Kidney epithelial cell (primary cell): ENCODE measurements at regions not wholly inside any gene's neighbourhood (a gene's known extent, or its start where the extent isn't known, plus 50 kb on each side); places are given as distances from the start of the nearest gene placed in this dataset.

Experiments
- DNase-seq: peaks from one replicate; pipeline ENCODE4 v3.0.0-alpha.2; 2010; ENCODE audit warnings: low read depth
- H3K27me3 ChIP-seq: 2 replicates; pipeline ENCODE4 v1.6.0; 2011; ENCODE audit warnings: low read length; ENCODE audit not compliant: control insufficient read depth, insufficient read depth
- H3K36me3 ChIP-seq: 2 replicates; pipeline ENCODE4 v1.5.1; 2011; ENCODE audit warnings: low read length; ENCODE audit not compliant: control insufficient read depth, insufficient read depth
- H3K4me3 ChIP-seq: 2 replicates; pipeline ENCODE4 v1.5.1; 2011; ENCODE audit warnings: low read depth, mild to moderate bottlenecking, control low read depth, low read length
- CTCF ChIP-seq: IDR thresholded peaks from 2 replicates; pipeline ENCODE4 v1.5.1; 2011; ENCODE audit warnings: mild to moderate bottlenecking, moderate library complexity, low read length, control low read depth, inconsistent platforms; ENCODE audit not compliant: insufficient read depth, poor library complexity, severe bottlenecking

GRCh38 chr19:32197896-32198882 lies 147.2 kb upstream of the ZNF507 start:
- H3K36me3 ChIP-seq = no peaks in the 10 kb centered on the region
- DNase-seq = no peak
- H3K27me3 ChIP-seq = no peaks in the 10 kb centered on the region
- no peak overlapping the region for H3K4me3 ChIP-seq
- TF ChIP-seq CTCF = no peak

DNA sequence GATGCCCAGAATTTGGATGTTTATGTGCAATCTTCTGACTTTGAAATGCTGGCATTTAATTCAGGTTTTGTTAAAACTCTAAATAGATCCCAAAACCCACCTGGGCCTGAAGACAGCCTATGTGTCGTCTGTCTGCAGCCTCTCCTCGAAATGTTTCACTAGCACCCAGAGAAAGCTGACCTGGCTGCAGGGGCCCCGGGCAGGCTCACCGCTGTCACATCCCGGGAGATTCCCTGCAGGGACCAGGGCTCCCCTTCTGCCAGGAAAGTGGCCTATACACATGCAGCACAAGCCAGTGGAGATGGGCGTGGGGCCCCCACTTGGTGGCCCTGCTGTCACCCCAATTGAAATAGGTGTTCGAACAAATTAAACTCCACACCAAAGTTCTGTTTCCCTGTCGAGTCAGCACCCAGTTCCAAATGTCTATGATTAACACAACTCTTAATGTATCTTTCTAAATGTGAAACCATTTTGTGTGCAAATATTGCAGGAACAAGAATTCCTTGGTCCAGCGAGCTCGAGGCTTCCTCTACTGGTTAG lies 145.8 kb upstream of the ZNF507 start:
- no peak for DNase-seq
- no peak for TF ChIP-seq CTCF

GRCh38 chr19:32200312-32201038 lies 144.9 kb upstream of the ZNF507 start:
- no peak for DNase-seq
- H3K4me3 ChIP-seq = no peak overlapping the region
- H3K36me3 ChIP-seq = no peaks in the 10 kb centered on the region
- no peak for TF ChIP-seq CTCF
- H3K27me3 ChIP-seq = no peaks in the 10 kb centered on the region

More for the DNA sequence above, 145.8 kb upstream of the ZNF507 start:
- no peaks in the 10 kb centered on the region for H3K36me3 ChIP-seq
- H3K4me3 ChIP-seq = no peak overlapping the region
- H3K27me3 ChIP-seq = no peaks in the 10 kb centered on the region

- Histone ChIP-seq H3K27me3 (no peaks in the 10 kb centered on the region), H3K36me3 (no peaks in the 10 kb centered on the region), H3K4me3 (no peak overlapping the region)
- DNase-seq = no peak
- TF ChIP-seq CTCF = no peak
Measured at GRCh38 chr19:32201211-32201610, 144.2 kb upstream of the ZNF507 start.

- no peak for DNase-seq
- Histone ChIP-seq H3K4me3 (no peak overlapping the region), H3K27me3 (no peaks in the 10 kb centered on the region), H3K36me3 (no peaks in the 10 kb centered on the region)
- no peak for TF ChIP-seq CTCF
Measured at GRCh38 chr19:32201636-32202051, 143.8 kb upstream of the ZNF507 start.
